RKO (cell line): ENCODE measurements at regions not wholly inside any gene's neighbourhood (a gene's known extent, or its start where the extent isn't known, plus 50 kb on each side); places are given as distances from the start of the nearest gene placed in this dataset.
"Not testable (repeated sequence)": the region's sequence is repeated elsewhere in the genome, so short reads cannot be mapped to it uniquely, and the experiment has no call there.

Source experiments
- DNase-seq: peaks from one replicate; pipeline ENCODE4 v3.0.0-alpha.2; 2016; ENCODE audit warnings: low spot score

DNA sequence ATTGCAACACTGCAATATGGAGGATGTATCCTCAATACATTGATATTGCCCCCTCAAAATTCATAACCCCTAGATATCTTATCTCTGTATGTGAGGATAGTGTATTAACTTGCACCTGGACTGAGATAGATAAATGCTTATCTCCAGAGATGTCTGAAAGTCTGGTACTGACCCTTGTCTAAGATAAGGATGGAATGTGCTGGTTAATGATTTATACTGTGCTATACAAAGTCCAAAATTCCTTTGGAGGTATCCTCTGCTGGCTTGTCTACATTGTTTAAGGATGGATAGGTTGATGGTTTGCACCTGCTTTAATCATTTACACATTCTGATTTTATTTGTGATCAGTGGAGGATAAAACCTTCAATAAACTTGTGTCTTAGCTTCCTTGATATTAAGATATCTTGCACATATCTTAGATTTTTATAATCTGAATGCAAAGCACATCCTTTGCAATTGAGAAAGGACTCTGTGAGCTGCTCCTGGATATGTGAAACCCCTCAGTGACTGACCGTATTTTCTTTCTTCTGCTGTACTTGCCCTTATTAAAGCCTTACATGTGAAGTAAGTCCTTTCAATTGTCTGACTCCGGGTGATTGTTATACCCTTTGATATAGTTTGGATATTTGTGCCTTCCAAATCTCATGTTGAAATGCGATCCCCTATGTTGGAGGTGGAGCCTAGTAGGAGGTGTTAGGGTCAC, 430.3 kb upstream of the MAOA start:
- DNase-seq: no peak

DNA sequence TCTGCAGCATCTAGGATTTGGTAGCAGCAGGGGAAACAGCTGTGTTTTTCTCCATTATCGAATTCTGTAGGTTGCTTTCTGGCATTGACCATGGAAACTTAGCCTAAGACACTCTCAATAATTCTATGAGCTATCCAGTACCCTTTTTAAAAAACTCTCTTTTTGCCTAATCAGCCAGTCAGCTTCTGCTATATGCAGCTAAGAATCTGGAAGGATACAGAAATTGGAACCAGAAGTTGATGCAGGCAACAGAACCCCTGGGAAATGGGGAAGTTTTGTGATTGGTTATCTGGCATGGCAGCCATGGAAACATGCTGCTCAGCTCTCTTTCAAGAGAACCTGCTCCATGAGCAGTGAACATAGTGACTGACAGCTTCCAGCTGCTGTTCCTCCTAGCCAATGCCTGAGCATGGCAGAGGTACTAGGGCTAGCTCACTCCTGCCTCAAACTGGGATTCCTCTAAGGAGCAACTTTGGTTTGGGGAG, 417.6 kb upstream of the MAOA start:
- no peak for DNase-seq

DNA sequence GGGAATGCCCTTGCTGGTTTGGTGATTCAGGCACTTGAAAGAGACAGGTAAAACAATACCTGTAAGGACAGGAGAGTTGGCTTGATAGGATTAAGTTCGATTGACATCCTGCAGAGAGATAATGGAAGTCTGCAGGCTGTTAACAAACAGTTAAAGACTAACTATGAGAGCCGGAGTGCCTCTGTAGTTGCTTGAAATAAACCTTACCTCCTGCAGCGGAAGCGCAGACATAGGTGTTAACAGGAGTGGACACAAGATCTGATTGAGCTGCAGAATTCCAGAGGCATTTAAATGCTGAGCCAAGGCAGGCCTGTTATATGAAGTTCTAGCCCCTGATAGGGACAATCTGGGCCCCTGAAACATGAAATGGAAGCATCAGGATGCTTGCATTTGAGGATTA, 416.7 kb upstream of the MAOA start:
- DNase-seq: no peak

DNA sequence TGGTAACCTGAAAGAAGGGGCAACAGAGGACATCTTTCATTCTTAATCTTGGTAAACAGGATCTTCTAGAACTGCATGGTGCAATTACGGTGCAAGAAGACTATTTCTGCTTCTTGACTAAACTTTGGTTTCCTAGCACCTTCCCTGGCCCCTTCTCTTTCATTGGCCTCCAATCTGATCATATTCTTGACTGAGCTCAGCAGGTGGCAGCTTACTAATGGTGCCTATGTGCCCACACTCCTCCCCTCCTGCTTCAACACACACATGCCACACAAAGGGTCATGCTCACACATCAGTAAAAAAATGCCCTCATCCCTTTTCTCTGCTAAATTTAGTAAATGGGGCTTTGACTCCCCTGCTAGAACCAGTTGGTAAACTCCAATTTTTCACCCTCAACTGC, 400.5 kb upstream of the MAOA start:
- no peak for DNase-seq

DNA sequence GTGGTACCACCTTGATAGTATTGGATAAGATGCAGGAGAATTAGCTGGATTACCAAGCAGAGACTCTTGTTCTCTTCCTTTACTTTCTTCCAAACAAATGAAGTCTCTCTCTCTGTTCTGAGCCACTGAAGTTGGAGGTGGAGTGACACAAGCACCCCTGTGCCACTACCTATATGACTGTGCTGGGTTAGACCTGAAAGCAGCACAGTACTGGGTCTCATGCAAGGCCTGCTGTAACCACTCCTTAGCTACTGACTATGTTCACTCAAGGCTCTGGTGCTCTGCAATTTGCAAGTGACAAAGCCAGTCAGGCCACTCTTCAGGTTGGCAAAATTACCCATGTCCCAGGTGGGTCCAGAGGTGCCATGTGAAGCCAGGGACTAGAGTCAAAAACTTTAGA, 389.6 kb upstream of the MAOA start:
- DNase-seq: no peak

DNA sequence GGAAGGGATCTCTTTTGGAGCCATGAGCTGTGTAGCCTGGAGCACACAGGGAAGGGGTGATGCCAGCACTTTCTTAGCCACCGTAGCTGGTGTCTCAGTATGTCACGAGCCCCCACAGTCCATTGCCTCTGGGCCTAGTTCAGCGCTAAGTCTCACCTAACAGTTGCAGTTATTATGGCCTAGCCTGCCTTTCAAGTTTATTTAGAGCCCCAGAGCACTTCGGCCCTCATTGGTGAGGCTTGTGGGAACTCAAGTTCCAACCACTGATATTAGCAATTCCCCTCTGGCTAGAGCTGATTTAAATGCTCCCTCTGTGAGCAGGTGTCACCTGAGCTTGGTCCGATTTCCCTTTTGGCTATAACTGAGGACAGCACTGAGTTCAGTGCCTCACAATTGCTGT, 388.4 kb upstream of the MAOA start:
- DNase-seq: no peak

DNA sequence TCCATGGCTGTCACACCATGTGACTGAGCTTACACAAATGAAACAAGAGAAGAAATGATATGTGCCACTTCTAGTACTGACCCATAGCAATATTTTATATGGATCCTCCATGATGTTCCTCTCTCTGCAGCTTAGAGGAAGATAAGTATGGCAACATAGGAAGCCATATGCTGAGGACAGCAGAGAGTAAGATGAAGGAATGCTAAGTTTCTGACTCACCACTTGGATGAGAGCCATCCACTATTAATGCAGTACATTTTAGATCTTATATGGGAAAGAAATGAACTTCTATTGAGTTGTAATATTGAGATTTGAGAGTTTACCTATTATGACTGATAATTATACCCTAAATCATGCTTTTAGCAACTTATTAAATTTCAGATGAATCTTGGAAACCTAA, 386.9 kb upstream of the MAOA start:
- DNase-seq: peak; percentile 2

DNA sequence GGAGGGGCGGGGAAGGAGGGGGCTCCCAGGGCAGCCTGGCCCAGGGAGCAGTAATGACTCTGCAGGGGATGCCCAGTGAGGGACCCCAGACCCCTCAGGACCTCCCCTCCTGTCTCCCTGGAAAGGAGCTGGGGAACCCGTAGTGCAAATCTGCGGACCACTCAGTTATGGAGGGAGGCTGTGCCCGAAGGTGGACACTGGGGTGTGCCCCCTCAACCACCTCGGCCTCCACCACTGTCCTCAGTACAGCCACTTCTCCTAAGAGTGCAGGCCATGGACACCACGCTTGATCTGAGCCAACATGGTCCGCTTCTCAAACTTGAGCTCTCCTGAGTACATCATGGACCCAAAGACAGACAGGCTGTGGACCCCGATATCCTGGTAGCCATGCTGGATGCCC, 378.2 kb upstream of the MAOA start:
- no peak for DNase-seq

DNA sequence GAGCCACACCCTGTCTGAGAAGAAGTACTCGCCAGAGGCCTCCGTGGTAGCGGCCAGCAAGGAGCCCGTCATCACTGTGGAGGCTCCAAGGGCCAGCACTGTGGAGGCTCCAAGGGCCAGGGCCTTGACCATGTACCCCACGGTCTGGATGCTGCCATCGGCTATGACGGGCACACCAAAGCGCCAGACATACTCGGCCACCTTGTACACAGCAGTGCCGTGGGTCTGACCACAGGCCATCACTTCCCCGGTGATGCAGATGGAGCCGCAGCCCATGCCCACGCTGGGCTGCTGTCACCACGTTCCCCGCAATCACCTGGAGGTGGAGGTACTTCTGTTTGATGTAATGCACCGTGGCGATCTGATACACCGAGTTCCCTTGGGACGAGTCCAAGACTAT, 377.7 kb upstream of the MAOA start:
- no peak for DNase-seq

DNA sequence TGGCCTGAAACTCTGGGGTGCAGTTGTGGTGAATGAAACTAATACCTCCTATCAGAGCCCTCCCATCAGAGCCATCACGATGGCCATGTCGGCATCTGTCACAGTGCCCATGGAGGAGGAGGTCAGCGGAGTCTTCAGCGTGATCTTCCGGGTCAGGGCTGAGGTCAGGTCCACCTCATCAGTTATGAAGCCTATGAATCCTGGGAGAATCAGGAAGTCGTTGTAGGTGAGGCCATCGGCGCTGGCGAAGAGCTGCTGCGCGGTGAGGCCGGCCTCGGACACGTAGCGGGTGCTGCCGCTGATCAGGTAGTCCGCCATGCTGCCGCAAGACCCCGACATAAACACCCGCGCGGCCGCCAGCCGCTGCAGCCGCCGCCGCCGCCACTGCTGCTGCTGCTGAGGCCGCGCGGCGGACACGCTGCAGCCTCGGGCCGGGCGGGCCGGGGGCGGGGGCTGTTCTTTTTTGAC, 376.7 kb upstream of the MAOA start:
- DNase-seq: no peak

DNA sequence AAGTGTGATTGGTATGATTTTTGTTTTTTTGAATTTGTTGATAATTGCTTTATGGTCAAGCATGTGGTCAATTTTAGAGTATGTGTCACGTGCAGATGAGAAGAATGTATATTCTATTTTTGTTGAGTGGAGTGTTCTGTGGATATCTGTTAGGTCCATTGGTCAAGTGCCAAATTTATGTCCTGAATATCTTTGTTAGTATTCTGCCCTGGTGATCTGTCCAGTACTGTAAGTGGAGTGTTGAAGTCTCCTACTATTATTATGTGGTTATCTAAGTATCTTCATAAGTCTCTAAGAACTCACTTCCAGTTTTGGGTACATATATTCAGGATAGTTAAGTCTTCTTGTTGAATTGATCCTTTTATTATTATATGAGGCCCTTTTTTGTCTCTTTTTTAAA, 372.9 kb upstream of the MAOA start:
- DNase-seq: no peak

DNA sequence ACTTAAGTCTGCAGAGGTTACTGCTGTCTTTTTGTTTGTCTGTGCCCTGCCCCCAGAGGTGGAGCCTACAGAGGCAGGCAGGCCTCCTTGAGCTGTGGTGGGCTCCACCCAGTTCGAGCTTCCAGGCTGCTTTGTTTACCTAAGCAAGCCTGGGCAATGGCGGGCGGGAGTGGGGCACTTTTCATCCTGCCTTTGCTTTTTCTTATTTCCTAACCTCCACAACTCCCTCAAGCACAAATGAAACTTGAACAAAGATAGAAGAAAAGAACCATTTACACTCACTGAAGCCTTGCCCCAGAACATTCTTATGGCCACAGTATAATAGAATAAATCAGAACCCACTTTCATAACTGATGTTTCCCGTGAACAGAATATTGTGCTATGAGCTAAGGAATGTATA, 344.5 kb upstream of the MAOA start:
- DNase-seq: not testable (repeated sequence)

DNA sequence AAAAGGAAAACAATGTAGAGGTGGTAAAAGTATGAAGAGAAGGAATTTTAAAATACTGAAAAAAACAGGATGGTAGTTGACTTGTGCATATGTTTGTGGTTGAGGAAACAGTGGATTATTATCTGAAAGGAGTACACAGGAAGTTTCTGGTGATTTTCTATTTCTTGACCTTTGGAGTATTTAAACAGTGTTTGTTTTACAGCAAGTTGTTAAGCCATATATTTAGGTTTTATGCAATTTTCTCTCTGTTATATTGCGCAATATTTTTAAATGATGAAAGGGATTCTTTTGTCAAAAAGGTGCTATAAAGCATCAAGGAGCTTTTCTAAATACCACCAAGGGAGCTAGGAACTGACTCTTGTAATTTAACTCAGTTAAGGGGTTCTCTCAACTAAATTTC, 343.1 kb upstream of the MAOA start:
- no peak for DNase-seq

DNA sequence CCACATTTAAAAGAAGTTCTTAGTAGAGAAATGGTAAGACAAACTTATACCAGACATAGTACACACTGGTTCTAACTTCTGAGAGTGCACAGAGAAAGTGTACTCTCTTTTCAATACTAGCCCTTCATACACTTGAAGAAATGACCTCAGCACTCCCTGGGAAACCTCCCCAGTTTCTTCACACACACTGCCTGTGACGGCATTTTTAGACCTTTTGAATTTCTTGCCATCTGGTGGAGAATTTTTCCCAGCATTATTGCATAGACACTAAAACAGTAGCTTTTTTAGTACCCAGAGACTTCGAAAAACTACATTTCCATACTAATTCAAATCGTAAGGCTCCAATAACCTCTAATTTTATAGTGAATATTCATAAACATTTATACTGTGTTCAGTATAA, 341.6 kb upstream of the MAOA start:
- no peak for DNase-seq

DNA sequence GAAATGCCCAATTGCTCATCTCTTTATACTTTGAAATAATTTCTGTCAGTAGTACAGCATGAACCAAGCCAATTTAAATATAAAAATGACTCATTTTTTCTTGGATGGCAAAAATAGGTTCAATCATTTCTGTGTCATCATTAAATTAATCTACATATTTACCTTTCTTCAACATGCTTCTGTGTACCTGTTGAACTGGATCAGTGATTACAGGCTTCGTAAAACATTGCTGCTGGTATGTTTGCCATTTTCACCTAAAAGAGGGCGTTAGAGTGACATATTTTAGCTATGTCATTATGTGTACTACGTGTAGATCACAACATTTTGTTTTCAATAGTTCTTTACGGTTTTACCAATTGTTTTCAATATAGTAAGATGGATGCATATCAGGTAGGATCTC, 340.5 kb upstream of the MAOA start:
- no peak for DNase-seq

DNA sequence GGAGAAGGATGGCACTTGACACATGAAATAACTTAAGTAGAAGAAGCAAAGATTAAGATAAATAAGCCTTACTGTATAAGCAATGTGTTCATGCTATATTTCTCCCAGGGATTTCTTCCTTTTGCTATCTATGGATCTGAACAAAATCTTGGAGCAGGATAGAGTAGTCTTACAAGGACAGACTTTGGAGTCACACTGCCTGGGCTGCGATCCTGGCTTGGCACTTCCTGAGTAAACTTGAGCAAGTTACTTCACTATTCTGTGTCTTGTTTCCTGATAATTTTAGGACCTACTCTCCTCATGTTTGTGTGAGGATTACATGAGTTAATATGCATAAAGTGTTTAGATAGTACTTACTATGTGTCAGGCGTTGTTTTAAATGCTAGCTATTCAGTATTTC, 340.0 kb upstream of the MAOA start:
- no peak for DNase-seq

DNA sequence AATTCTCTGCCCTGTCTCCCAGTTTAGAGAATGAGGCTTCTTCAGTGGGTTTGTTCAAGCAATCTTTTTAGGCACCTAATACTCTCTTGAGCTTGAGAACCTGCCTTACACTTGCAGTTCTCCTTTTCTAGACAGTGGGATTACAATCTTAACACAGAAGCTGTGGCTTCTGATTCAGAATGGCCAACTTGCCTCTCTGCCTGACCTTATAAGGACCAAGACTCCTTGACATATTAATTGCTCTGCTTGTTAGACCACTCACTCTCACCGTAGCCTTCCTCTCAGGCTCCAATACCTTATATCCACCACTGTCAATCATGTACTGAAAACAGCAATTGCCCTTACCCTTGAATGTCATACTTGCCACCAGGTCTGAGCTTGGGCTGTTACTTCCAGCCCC, 338.7 kb upstream of the MAOA start:
- no peak for DNase-seq

DNA sequence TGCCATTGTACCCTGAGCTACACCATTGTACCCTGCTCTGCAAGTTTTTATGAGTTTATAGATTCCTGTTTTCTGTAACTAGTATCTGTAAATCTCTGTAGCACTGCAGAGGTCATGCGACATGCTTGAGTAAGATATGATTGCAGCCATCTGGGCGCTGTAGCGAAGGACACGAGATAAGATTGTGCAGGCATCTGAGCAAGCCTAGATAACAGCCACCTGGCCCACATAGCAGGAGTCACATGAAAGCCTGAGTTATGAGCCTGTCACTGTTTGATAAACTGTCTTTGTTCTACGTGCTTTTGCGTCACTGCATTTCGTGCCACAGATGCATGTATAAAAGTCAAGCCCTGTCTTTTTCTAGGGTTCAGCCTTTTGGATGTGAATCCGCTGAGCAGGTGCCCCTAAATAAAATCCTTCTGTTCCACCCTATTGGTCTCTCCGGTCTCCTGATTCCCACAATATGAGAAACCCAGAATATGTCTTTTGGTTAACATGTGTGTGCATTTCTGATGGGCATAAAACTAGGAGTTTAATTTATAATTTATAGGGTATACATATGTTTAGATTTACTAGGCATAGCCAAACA, 327.6 kb upstream of the MAOA start:
- DNase-seq: no peak

DNA sequence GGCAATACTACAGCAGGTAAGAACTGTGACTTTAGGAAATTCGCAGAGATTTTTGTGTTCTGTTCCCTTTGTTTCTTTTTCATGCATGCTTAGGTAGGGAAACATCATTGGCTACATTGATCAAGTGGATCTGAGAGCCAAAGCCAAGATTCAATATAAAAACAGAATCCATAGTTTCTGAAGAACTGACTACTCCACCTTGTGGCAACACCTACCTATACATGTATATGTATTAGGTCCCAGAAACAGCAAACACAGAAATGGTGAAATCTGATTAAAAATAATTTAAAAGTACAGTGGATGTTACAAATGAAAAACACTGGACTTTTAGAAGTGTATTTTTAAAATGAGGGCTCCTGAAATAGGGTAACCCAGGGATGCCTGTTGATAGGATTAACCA, 322.6 kb upstream of the MAOA start:
- DNase-seq: no peak

DNA sequence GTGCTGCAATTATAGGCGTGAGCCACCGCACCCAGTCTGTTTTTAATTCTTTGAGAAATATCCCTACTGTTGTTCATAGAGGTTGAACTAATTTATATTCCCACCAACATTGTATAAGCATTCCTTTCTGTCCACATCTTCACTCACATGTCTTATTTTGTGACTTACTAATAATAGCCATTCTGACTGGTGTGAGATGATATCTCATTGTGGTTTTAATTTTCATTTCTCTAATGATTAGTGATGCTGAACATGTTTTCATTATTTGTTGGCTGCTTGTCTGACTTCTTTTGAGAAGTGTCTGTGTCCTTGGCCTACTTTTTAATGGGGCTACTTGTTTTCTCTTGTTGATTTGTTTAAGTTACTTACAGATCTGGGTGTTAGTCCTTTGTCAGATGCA, 310.9 kb upstream of the MAOA start:
- no peak for DNase-seq

DNA sequence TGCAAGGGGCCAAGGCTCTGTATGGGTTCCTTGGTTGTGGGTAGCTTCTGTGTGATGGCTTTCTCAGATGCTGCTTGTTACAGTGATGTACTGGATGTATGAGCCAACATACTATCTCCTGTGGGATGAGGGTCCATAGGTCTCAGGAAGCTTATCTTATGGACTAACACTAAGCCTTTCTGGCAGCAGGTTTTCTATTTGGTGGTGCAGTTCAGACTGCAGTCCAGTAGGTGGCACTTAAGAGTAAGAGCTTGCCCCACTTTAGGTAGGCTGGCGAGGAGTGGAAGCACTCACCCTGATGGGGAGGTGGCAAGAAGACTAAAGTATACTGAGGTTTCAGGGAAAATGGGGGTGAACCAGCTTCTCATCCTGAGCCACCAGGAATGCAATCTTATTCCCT, 306.7 kb upstream of the MAOA start:
- peak; percentile 52 for DNase-seq

DNA sequence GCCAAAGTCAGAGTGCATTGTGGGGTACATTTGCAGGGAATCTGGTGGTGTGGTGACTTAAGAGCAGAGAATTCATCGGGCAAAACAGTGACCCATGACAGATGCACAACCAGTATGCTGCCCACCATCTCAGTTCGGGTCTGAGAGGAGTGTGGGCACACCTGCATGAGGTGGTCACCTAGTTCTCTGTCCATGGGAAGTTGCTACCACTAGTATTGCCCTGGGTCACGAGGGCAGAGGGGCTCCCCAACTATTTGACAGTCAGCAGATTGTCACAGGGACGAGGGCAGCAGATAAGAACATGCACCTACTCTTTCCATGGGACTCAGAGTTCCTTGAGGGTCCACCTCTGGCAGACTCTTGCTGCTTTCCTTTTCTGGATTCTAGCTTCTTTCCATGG, 305.2 kb upstream of the MAOA start:
- no peak for DNase-seq

DNA sequence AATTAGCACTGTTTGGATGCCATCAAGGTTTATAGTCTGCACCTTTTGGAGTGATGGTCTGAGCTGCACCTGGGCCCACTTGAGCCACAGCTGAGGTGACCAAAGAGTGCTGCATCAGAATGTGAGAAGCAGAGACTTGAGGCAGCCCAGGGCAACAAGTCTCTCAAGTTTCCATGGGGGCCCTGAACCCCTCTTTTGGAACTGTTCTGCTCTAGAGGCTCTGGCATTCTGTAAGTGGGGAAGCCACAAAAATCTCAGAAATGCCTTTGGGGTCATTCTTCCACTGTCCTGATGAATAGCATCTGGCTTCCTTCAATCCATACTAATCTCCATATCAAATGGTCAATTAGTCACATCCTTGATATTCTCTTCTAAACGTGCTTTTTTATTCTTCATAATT, 298.4 kb upstream of the MAOA start:
- no peak for DNase-seq

DNA sequence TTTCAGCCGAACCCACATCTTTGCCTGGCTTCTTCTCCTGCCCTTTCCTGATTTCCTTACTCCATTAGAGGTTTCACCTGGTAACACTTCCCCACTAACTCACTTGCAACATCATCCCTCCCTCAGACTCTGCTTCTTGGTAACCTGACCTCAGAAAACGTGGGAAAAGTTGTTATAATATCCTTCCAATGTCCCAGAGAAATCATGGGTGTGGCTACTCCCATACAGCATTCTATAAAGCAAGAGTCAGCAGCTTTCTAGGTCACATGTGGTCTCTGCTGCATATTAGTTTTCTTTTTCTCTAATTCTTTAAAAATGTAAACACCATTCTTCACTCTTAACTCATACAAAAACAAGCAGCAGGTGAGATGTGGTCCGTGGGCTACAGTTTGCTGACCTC, 283.1 kb upstream of the MAOA start:
- no peak for DNase-seq
